ENCODE measurements at regions not wholly inside any gene's neighbourhood (a gene's known extent, or its start where the extent isn't known, plus 50 kb on each side); places are given as distances from the start of the nearest gene placed in this dataset.

GRCh38 chr13:42412812-42413483 lies 141.0 kb downstream of the AKAP11 start (continued):
- TF ChIP-seq ZNF687 (IDR thresholded peaks at IDR 0.05) = 0 out of 2 replicates have a peak, but pooled peaks have one; percentile 33
- TF ChIP-seq NFYA (IDR thresholded peaks at IDR 0.05; ENCODE audit: borderline replicate concordance, low read depth, low read length) = no peak
- peak; percentile 79 for TF ChIP-seq PML (IDR thresholded peaks at IDR 0.05; ENCODE audit: low read length)
- peak; percentile 96 for TF ChIP-seq MEF2A (IDR thresholded peaks at IDR 0.05; ENCODE audit: insufficient read depth, low read depth, low read length)
- TF ChIP-seq ESRRA (IDR thresholded peaks at IDR 0.05; ENCODE audit: low read length) = no peak
- TF ChIP-seq CHD2 (IDR thresholded peaks at IDR 0.05; ENCODE audit: borderline replicate concordance, low read depth, low read length) = 0 out of 2 replicates have a peak, but pooled peaks have one; percentile 46
- TF ChIP-seq CHD1 (IDR thresholded peaks at IDR 0.05; ENCODE audit: low read depth, low read length) = no peak
- peak; percentile 67 for TF ChIP-seq BMI1 (IDR thresholded peaks at IDR 0.05; ENCODE audit: borderline replicate concordance)
- TF ChIP-seq CBX3 (IDR thresholded peaks at IDR 0.05; ENCODE audit: borderline replicate concordance, low read depth) = no peak
- no peak for TF ChIP-seq POU2F2 (IDR thresholded peaks at IDR 0.05; ENCODE audit: borderline replicate concordance, low read depth, low read length)
- TF ChIP-seq DPF2 (IDR thresholded peaks at IDR 0.05) = peak; percentile 92
- TF ChIP-seq BCLAF1 (IDR thresholded peaks at IDR 0.05) = no peak
- no peak for TF ChIP-seq POLR2A (IDR thresholded peaks at IDR 0.05; ENCODE audit: low read depth, low read length)
- 0 out of 2 replicates have a peak, but pooled peaks have one; percentile 36 for TF ChIP-seq ZSCAN29 (IDR thresholded peaks at IDR 0.05)
- TF ChIP-seq FOXK2 (IDR thresholded peaks at IDR 0.05) = no peak
- no peak for TF ChIP-seq RB1 (IDR thresholded peaks at IDR 0.05; ENCODE audit: borderline replicate concordance)
- no peak for TF ChIP-seq YBX1 (IDR thresholded peaks at IDR 0.05)
- no peak for TF ChIP-seq NFXL1 (IDR thresholded peaks at IDR 0.05; ENCODE audit: borderline replicate concordance)
- peak; percentile 88 for TF ChIP-seq IRF4 (IDR thresholded peaks at IDR 0.05; ENCODE audit: low read depth, low read length)
- TF ChIP-seq ZBED1 (IDR thresholded peaks at IDR 0.05; ENCODE audit: borderline replicate concordance) = peak; percentile 72
- TF ChIP-seq TARDBP (IDR thresholded peaks at IDR 0.05; ENCODE audit: borderline replicate concordance) = no peak
- peak; percentile 51; the same call in 1 of the 2 replicates for TF ChIP-seq BACH1 (IDR thresholded peaks at IDR 0.05; ENCODE audit: borderline replicate concordance)
- no peak for TF ChIP-seq KDM1A (IDR thresholded peaks at IDR 0.05; ENCODE audit: borderline replicate concordance)
- TF ChIP-seq GATAD2B (conservative IDR thresholded peaks at IDR 0.05; ENCODE audit: low read depth) = 0 out of 2 replicates have a peak, but pooled peaks have one; percentile 41
- no peak for TF ChIP-seq ELK1 (IDR thresholded peaks at IDR 0.05; ENCODE audit: low read depth, low read length)
- TF ChIP-seq CBFB (IDR thresholded peaks at IDR 0.05; ENCODE audit: low read depth) = no peak
- TF ChIP-seq FOS (IDR thresholded peaks at IDR 0.05; ENCODE audit: borderline replicate concordance, extremely low read depth, insufficient read length) = no peak
